Activated T-helper 17 cell treated with anti-CD3 and anti-CD28 coated beads, Interleukin-2, amount 50 U/mL, for 72 hours (primary cell): ENCODE measurements at regions not wholly inside any gene's neighbourhood (a gene's known extent, or its start where the extent isn't known, plus 50 kb on each side); places are given as distances from the start of the nearest gene placed in this dataset.

Experiments
- ATAC-seq: fragments of 150-1000 bp; cut with Tn5 transposase; replicated peaks from 2 replicates; pipeline ENCODE4 v1.10.0; 2021; ENCODE audit warnings: mild to moderate bottlenecking, moderate library complexity
- H3K27ac Mint-ChIP-seq: one replicate; pipeline ENCODE4 v1.8.0; 2022; ENCODE audit warnings: mixed read lengths
- H3K27me3 Mint-ChIP-seq: one replicate; pipeline ENCODE4 v1.8.0; 2022; ENCODE audit warnings: mixed read lengths
- H3K36me3 Mint-ChIP-seq: one replicate; pipeline ENCODE4 v1.8.0; 2022; ENCODE audit warnings: low read depth, mild to moderate bottlenecking, mixed read lengths
- H3K4me1 Mint-ChIP-seq: one replicate; pipeline ENCODE4 v1.8.0; 2022; ENCODE audit warnings: mixed read lengths
- H3K4me3 Mint-ChIP-seq: one replicate; pipeline ENCODE4 v1.8.0; 2022; ENCODE audit warnings: mild to moderate bottlenecking, mixed read lengths
- H3K9me3 Mint-ChIP-seq: one replicate; pipeline ENCODE4 v1.8.0; 2022; ENCODE audit warnings: mixed read lengths

- H3K9me3 Mint-ChIP-seq = no peaks in the 10 kb centered on the region
- no peaks in the 10 kb centered on the region for H3K4me1 Mint-ChIP-seq
- no peak overlapping the region for H3K27ac Mint-ChIP-seq
- H3K4me3 Mint-ChIP-seq = no peak overlapping the region
- no peaks in the 10 kb centered on the region for H3K36me3 Mint-ChIP-seq
- no peak for ATAC-seq
- peaks cover 17% of the 10 kb centered on the region for H3K27me3 Mint-ChIP-seq
Observed at GRCh38 chr9:3773362-3774060, 247.7 kb upstream of the RFX3 start.

GRCh38 chr9:3769646-3770045 is 243.8 kb upstream of the RFX3 start:
- no peak for ATAC-seq
- peaks cover 14% of the 10 kb centered on the region for H3K27me3 Mint-ChIP-seq
- no peak overlapping the region for H3K4me3 Mint-ChIP-seq
- H3K27ac Mint-ChIP-seq = no peak overlapping the region
- H3K4me1 Mint-ChIP-seq = no peaks in the 10 kb centered on the region
- no peaks in the 10 kb centered on the region for H3K9me3 Mint-ChIP-seq
- H3K36me3 Mint-ChIP-seq = no peaks in the 10 kb centered on the region

GRCh38 chr9:3768712-3769457 is 243.1 kb upstream of the RFX3 start:
- H3K4me1 Mint-ChIP-seq = no peaks in the 10 kb centered on the region
- H3K36me3 Mint-ChIP-seq = no peaks in the 10 kb centered on the region
- ATAC-seq = no peak
- peaks cover 14% of the 10 kb centered on the region for H3K27me3 Mint-ChIP-seq
- no peaks in the 10 kb centered on the region for H3K9me3 Mint-ChIP-seq
- H3K4me3 Mint-ChIP-seq = no peak overlapping the region
- no peak overlapping the region for H3K27ac Mint-ChIP-seq

- no peaks in the 10 kb centered on the region for H3K9me3 Mint-ChIP-seq
- no peak overlapping the region for H3K27ac Mint-ChIP-seq
- H3K36me3 Mint-ChIP-seq = no peaks in the 10 kb centered on the region
- H3K4me1 Mint-ChIP-seq = no peaks in the 10 kb centered on the region
- H3K4me3 Mint-ChIP-seq = no peak overlapping the region
- H3K27me3 Mint-ChIP-seq = peaks cover 14% of the 10 kb centered on the region
- ATAC-seq = no peak
Observed at GRCh38 chr9:3768286-3768685, 242.5 kb upstream of the RFX3 start.

GRCh38 chr9:3762076-3762475 is 236.3 kb upstream of the RFX3 start:
- Mint-ChIP-seq H3K27ac (no peak overlapping the region), H3K9me3 (no peaks in the 10 kb centered on the region), H3K27me3 (peaks cover 4% of the 10 kb centered on the region), H3K4me1 (peaks cover 8% of the 10 kb centered on the region), H3K36me3 (no peaks in the 10 kb centered on the region), H3K4me3 (no peak overlapping the region)
- ATAC-seq = no peak

- Mint-ChIP-seq H3K9me3 (no peaks in the 10 kb centered on the region), H3K27me3 (no peaks in the 10 kb centered on the region), H3K4me1 (peaks cover 8% of the 10 kb centered on the region), H3K36me3 (no peaks in the 10 kb centered on the region), H3K4me3 (no peak overlapping the region), H3K27ac (no peak overlapping the region)
- no peak for ATAC-seq
Observed at GRCh38 chr9:3760031-3760430, 234.2 kb upstream of the RFX3 start.

- H3K27ac Mint-ChIP-seq = no peak overlapping the region
- H3K36me3 Mint-ChIP-seq = no peaks in the 10 kb centered on the region
- no peak overlapping the region for H3K4me3 Mint-ChIP-seq
- no peaks in the 10 kb centered on the region for H3K9me3 Mint-ChIP-seq
- H3K27me3 Mint-ChIP-seq = no peaks in the 10 kb centered on the region
- H3K4me1 Mint-ChIP-seq = peaks cover 8% of the 10 kb centered on the region
- peak; percentile 54 for ATAC-seq
Observed at GRCh38 chr9:3758816-3759576, 233.2 kb upstream of the RFX3 start.

GRCh38 chr9:3756071-3756470 is 230.3 kb upstream of the RFX3 start:
- H3K4me1 Mint-ChIP-seq = peaks cover 12% of the 10 kb centered on the region
- H3K9me3 Mint-ChIP-seq = no peaks in the 10 kb centered on the region
- H3K4me3 Mint-ChIP-seq = no peak overlapping the region
- H3K27me3 Mint-ChIP-seq = no peaks in the 10 kb centered on the region
- H3K36me3 Mint-ChIP-seq = no peaks in the 10 kb centered on the region
- H3K27ac Mint-ChIP-seq = no peak overlapping the region
- no peak for ATAC-seq

- no peak for ATAC-seq
- H3K27me3 Mint-ChIP-seq = peaks cover 5% of the 10 kb centered on the region
- H3K4me1 Mint-ChIP-seq = peaks cover 12% of the 10 kb centered on the region
- no peak overlapping the region for H3K4me3 Mint-ChIP-seq
- peaks cover 3% of the 10 kb centered on the region for H3K9me3 Mint-ChIP-seq
- no peak overlapping the region for H3K27ac Mint-ChIP-seq
- H3K36me3 Mint-ChIP-seq = no peaks in the 10 kb centered on the region
Observed at GRCh38 chr9:3751125-3751758, 225.4 kb upstream of the RFX3 start.

- Mint-ChIP-seq H3K4me3 (no peak overlapping the region), H3K27me3 (peaks cover 5% of the 10 kb centered on the region), H3K4me1 (peaks cover 16% of the 10 kb centered on the region), H3K9me3 (peaks cover 3% of the 10 kb centered on the region), H3K27ac (no peak overlapping the region), H3K36me3 (no peaks in the 10 kb centered on the region)
- no peak for ATAC-seq
Observed at GRCh38 chr9:3750321-3750720, 224.5 kb upstream of the RFX3 start.

GRCh38 chr9:3746296-3747275 is 220.8 kb upstream of the RFX3 start:
- H3K4me1 Mint-ChIP-seq = peaks cover 12% of the 10 kb centered on the region

GRCh38 chr9:3743901-3744413 is 218.2 kb upstream of the RFX3 start:
- H3K4me1 Mint-ChIP-seq = peaks cover 5% of the 10 kb centered on the region
- H3K9me3 Mint-ChIP-seq = no peaks in the 10 kb centered on the region
- no peak for ATAC-seq
- no peaks in the 10 kb centered on the region for H3K36me3 Mint-ChIP-seq
- no peak overlapping the region for H3K27ac Mint-ChIP-seq
- H3K27me3 Mint-ChIP-seq = peaks cover 8% of the 10 kb centered on the region
- H3K4me3 Mint-ChIP-seq = no peak overlapping the region

More at GRCh38 chr9:3746296-3747275, 220.8 kb upstream of the RFX3 start:
- H3K9me3 Mint-ChIP-seq = peaks cover 3% of the 10 kb centered on the region
- peak overlapping the region; percentile 35 for H3K4me3 Mint-ChIP-seq
- peaks cover 8% of the 10 kb centered on the region for H3K27me3 Mint-ChIP-seq
- peak; percentile 98 for ATAC-seq
- H3K36me3 Mint-ChIP-seq = no peaks in the 10 kb centered on the region
- peak overlapping the region; percentile 62 for H3K27ac Mint-ChIP-seq

- Mint-ChIP-seq H3K4me1 (peaks cover 5% of the 10 kb centered on the region), H3K4me3 (no peak overlapping the region), H3K27me3 (peaks cover 4% of the 10 kb centered on the region), H3K9me3 (no peaks in the 10 kb centered on the region), H3K36me3 (no peaks in the 10 kb centered on the region), H3K27ac (no peak overlapping the region)
- peak; percentile 42 for ATAC-seq
Observed at GRCh38 chr9:3742586-3742985, 216.8 kb upstream of the RFX3 start.
